DND-41 (cell line): ENCODE measurements at regions not wholly inside any gene's neighbourhood (a gene's known extent, or its start where the extent isn't known, plus 50 kb on each side); places are given as distances from the start of the nearest gene placed in this dataset.
"Not testable (repeated sequence)": the region's sequence is repeated elsewhere in the genome, so short reads cannot be mapped to it uniquely, and the experiment has no call there.

ENCODE experiments used
- CTCF ChIP-seq: IDR thresholded peaks from 2 replicates; pipeline ENCODE4 v1.5.1; 2012; ENCODE audit warnings: borderline replicate concordance, low read length, moderate library complexity, mild to moderate bottlenecking; ENCODE audit not compliant: poor library complexity, severe bottlenecking; ENCODE audit errors: extremely low read depth
- EZH2 ChIP-seq: IDR thresholded peaks from 3 replicates; pipeline ENCODE4 v1.6.1; 2012; ENCODE audit warnings: borderline replicate concordance, low read depth, mild to moderate bottlenecking, moderate library complexity, low read length, inconsistent platforms; ENCODE audit not compliant: severe bottlenecking

DNA sequence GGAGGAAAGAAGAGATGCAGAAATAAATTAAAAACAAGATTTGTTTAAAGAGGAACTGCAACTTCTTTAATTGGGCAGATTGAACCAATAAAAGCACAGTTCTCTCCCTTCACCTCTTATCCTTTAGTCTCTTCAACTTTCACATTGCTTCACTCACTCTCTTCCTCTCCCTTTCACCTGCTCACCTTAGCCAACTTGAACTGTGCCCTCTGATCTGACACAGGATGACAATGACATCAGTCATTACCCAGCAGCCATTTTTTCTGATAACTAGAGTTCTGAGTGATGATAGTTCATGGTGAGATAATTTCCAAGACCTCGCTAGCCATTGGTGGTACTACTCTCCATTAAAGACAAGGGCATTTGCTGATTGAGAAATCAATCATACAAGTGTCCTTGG, 134.9 kb upstream of the NBPF26 start:
- not testable (repeated sequence) for TF ChIP-seq CTCF, EZH2
